ENCODE measurements at regions not wholly inside any gene's neighbourhood (a gene's known extent, or its start where the extent isn't known, plus 50 kb on each side); places are given as distances from the start of the nearest gene placed in this dataset.

GRCh38 chr3:28718074-28718849 lies 369.6 kb upstream of the AZI2 start:
- no peak for DNase-seq (ENCODE audit: low read depth, low spot score)
- TF ChIP-seq CTCF (conservative IDR thresholded peaks at IDR 0.05): no peak
- Mint-ChIP-seq H3K27ac (ENCODE audit: unreplicated experiment) (no peak overlapping the region), H3K4me1 (peaks cover 7% of the 10 kb centered on the region), H3K9me3 (no peaks in the 10 kb centered on the region), H3K4me3 (no peak overlapping the region), H3K36me3 (ENCODE audit: low read depth) (no peaks in the 10 kb centered on the region), H3K27me3 (ENCODE audit: low read depth) (no peaks in the 10 kb centered on the region)

GRCh38 chr3:28726840-28727239 lies 378.2 kb upstream of the AZI2 start:
- DNase-seq (ENCODE audit: low read depth, low spot score): peak; percentile 24
- no peak overlapping the region for H3K4me3 Mint-ChIP-seq
- H3K27me3 Mint-ChIP-seq (ENCODE audit: low read depth): no peaks in the 10 kb centered on the region
- TF ChIP-seq CTCF (conservative IDR thresholded peaks at IDR 0.05): peak; percentile 64
- H3K9me3 Mint-ChIP-seq: peaks cover 6% of the 10 kb centered on the region
- peaks cover 2% of the 10 kb centered on the region for H3K36me3 Mint-ChIP-seq (ENCODE audit: low read depth)
- no peak overlapping the region for H3K27ac Mint-ChIP-seq (ENCODE audit: unreplicated experiment)
- no peaks in the 10 kb centered on the region for H3K4me1 Mint-ChIP-seq

GRCh38 chr3:28727307-28727706 lies 378.7 kb upstream of the AZI2 start:
- H3K4me1 Mint-ChIP-seq: no peaks in the 10 kb centered on the region
- H3K27me3 Mint-ChIP-seq (ENCODE audit: low read depth): no peaks in the 10 kb centered on the region
- peaks cover 2% of the 10 kb centered on the region for H3K36me3 Mint-ChIP-seq (ENCODE audit: low read depth)
- no peak for TF ChIP-seq CTCF (conservative IDR thresholded peaks at IDR 0.05)
- H3K4me3 Mint-ChIP-seq: no peak overlapping the region
- H3K27ac Mint-ChIP-seq (ENCODE audit: unreplicated experiment): no peak overlapping the region
- DNase-seq (ENCODE audit: low read depth, low spot score): no peak
- peaks cover 6% of the 10 kb centered on the region for H3K9me3 Mint-ChIP-seq

GRCh38 chr3:28738425-28738824 lies 389.8 kb upstream of the AZI2 start:
- Mint-ChIP-seq H3K27me3 (ENCODE audit: low read depth) (no peaks in the 10 kb centered on the region), H3K36me3 (ENCODE audit: low read depth) (peaks cover 15% of the 10 kb centered on the region), H3K9me3 (peaks cover 19% of the 10 kb centered on the region), H3K4me3 (no peak overlapping the region), H3K4me1 (peaks cover 12% of the 10 kb centered on the region), H3K27ac (ENCODE audit: unreplicated experiment) (no peak overlapping the region)
- TF ChIP-seq CTCF (conservative IDR thresholded peaks at IDR 0.05): no peak
- DNase-seq (ENCODE audit: low read depth, low spot score): no peak

- Mint-ChIP-seq H3K27me3 (ENCODE audit: low read depth) (no peaks in the 10 kb centered on the region), H3K36me3 (ENCODE audit: low read depth) (peaks cover 7% of the 10 kb centered on the region), H3K4me3 (no peak overlapping the region), H3K9me3 (peaks cover 10% of the 10 kb centered on the region), H3K27ac (ENCODE audit: unreplicated experiment) (no peak overlapping the region), H3K4me1 (peaks cover 12% of the 10 kb centered on the region)
- DNase-seq (ENCODE audit: low read depth, low spot score): no peak
- TF ChIP-seq CTCF (conservative IDR thresholded peaks at IDR 0.05): no peak
Measured at GRCh38 chr3:28739647-28740046, 391.0 kb upstream of the AZI2 start.
